ENCODE measurements at regions not wholly inside any gene's neighbourhood (a gene's known extent, or its start where the extent isn't known, plus 50 kb on each side); places are given as distances from the start of the nearest gene placed in this dataset.

- no peak for TF ChIP-seq EZH2 (IDR thresholded peaks at IDR 0.05; ENCODE audit: borderline replicate concordance)
- TF ChIP-seq CTCF (IDR thresholded peaks at IDR 0.05; ENCODE audit: poor library complexity) = no peak
- TF ChIP-seq EZH2phosphoT487 (IDR thresholded peaks at IDR 0.05; ENCODE audit: low read depth, severe bottlenecking, unreplicated experiment) = no peak
These were observed 154.5 kb upstream of the TSC22D2 start for GRCh38 chr3:150253622-150254021.

All from hepatocyte (in vitro differentiated cells).